Body of pancreas (tissue), 4 donors: ENCODE measurements at regions not wholly inside any gene's neighbourhood (a gene's known extent, or its start where the extent isn't known, plus 50 kb on each side); places are given as distances from the start of the nearest gene placed in this dataset.

Experiments used
- CTCF ChIP-seq, 7 experiments: fragments of 450-650 bp in 4 of 7; fragments of 200-600 bp in 3 of 7; sonication (generic) in 3 of 7; IDR thresholded peaks; one replicate each; pipeline ENCODE4 v1.5.1; 2016 to 2019; ENCODE audit warnings: antibody characterized with exemption in 7 of 7
- POLR2A ChIP-seq, 3 donors: fragments of 450-650 bp; IDR thresholded peaks; one replicate each; pipeline ENCODE4 v1.6.1; 2016; ENCODE audit warnings: antibody characterized with exemption in 3 of 3, mild to moderate bottlenecking in 2 of 3

DNA sequence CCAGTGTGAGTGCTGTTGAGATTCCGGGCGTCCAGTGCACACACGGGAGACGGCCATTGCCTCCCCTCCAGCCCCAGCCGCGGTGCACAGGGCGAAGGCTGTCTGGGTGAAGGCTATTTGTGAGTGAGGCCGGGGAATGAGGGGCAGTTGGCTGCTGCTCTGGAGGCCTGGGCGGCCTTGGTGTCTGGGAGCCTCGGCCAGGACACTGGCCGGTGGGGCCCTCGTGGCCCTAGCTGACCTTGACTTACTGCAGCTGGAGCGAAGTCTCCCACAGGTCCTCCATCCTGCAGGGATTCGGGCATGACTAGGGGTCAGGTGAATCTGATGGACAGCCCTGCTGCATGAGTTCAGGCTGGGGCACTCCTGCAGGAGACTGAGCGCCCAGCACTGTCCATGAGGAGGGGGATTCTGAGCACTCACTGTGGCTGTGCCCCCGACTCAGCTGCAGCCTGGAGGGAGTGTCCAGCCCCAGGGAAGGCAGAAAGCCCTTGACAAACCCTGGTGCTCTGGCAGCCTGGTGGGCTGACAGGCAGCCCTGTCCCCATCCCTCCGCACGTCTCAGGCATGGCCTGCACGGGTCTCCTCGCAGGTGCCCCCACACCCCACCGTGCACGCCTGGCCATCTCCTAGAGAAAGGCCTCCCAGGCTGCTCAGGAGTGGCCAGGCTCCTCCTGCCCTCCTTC, 52.7 kb upstream of the FAM20C start:
- no peak for TF ChIP-seq CTCF (IDR thresholded peaks at IDR 0.05)
- no peak for TF ChIP-seq POLR2A (IDR thresholded peaks at IDR 0.05)
